T-helper 2 cell treated with Interferon-gamma antibody and Interleukin-4, amounts not matched to agents 100 ng/mL and 5 ng/mL, for 36 hours (primary cell): ENCODE measurements at regions not wholly inside any gene's neighbourhood (a gene's known extent, or its start where the extent isn't known, plus 50 kb on each side); places are given as distances from the start of the nearest gene placed in this dataset.

ENCODE experiments used
- intact Hi-C: fragments of 100-400 bp; cut with micrococcal nuclease; formaldehyde crosslinking; loops from one replicate; pipeline ENCODE4 v1.15.1; 2023

DNA sequence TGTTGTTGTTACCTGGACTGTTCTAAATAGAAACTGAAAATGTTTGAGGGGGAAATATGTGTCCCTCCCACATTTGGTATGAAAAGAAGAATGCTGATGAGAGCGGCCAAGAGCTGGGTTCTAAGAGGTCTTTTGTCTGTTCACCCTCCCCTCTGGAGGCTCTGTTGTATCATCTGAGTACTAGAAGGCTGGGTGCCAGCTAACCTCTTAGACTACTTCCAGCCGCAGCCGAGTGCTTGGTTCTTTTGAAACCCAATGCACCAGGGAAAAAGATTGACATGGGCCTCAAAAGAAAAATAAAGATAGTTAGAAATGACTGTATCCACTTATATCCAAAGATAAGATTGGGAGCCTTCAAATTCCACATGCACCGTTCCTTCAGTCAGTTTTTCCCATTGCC, 255.9 kb downstream of the TXNL1 start:
- intact Hi-C loops: no loop called here

DNA sequence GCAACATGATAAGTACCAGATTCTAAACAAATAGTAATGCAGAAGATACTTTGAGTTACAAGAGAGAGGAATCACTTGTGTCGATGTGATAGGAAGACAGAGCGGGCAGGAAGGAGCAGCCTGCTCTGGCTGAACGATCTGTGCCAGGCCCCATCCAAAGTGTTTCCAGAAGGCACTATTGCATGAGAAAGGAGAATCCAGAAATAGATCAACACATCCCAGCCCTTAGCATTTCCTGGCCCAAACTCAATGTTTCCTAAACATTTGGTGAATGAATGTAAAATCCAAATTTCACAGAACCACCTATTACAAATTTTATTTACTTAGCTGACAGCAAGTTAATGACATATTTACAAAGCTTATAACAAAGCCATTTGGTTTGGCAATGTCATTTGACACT, 257.2 kb downstream of the TXNL1 start:
- intact Hi-C loops: no loop called here

GRCh38 chr18:56380685-56381084, 257.7 kb downstream of the TXNL1 start:
- intact Hi-C loops: no loop called here

DNA sequence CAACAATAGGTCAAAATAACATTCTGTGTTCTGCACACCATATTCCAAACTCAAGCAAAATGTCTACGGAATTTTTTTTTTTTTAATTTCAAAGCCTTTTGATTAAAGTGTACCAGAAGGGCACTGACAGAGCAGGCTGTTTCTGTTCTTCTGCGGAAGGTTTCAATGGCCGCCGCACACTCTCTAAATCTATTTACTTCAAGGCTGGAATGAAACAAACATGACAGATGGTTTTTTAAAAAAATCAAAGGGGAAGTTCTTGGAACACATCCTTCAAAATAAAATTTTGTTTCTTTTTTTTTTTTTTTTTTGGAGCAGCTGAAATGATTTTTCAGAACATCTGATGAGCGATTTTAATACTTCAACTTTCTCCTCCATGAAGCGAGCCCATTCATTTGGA, 259.1 kb downstream of the TXNL1 start:
- intact Hi-C loops: no loop called here

DNA sequence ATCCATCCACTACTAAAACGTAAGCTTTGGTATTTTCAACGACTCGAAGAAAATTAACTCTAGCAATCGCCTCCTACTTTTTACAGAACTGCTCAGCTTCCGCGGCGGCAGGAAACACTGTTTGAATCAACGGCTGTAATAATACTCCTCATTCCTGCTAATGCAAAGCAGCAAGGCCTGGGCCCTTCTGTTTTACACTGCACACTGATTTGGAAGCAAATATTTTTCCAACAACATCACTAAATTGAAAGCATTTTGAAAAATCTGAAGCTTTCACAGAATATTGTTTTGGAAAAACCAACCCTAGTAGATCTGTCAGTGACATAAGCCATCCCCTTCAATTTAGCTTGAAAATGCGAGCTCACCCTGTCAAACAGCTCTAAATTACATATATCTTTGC, 261.2 kb downstream of the TXNL1 start:
- intact Hi-C loops: no loop called here

GRCh38 chr18:56374007-56374655, 264.3 kb downstream of the TXNL1 start:
- intact Hi-C loops: no loop called here

GRCh38 chr18:56373601-56374000, 264.8 kb downstream of the TXNL1 start:
- intact Hi-C loops: no loop called here

DNA sequence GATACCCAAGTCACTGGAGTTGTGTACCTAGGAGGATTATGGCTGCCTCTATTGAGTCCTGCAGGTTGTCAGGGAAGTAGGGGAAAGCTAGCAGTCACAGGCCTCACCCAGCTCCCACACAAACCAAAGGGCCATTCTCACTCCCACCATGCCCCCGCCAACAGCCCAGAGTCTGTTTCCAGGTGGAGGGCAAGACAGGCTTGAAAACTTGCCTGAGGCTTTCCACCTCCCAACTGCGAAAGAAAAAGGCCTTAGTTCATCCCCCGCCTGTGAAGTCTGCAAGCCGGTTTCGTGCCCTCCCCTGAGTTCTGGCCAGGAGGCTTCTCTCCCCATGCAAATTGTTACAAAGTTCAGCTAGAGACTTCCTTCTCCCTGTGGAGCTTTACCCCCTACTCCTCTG, 270.3 kb downstream of the TXNL1 start:
- intact Hi-C loops: no loop called here

DNA sequence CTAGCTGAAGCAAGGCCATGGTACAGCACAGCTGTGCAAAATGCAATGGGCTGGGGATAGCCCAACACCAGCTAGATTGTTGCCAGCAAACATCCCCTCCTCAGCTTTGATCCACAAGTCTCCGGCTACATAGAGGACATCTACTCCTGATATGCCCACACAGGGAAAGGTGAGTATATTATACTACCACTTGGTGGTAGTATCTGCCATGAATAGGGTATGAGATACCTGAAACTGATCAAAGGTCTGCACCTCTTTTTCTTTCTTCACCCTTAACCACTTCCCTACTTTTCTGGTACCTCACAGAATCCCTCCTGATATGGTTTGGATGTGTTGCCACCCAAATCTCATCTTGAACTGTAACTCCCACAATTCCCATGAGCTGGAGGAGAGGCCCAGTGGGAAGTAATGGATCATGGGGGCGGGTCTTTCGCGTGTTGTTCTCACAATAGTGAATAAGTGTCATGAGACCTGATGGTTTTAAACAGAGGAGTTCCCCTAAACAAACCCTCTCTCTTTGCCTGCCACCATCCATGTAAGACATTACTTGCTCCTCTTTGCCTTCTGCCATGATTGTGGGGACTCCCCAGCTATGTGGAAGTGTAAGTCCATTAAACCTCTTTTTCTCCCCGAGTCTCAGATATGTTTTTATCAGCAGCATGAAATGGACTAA, 279.6 kb downstream of the TXNL1 start:
- intact Hi-C loops: no loop called here

DNA sequence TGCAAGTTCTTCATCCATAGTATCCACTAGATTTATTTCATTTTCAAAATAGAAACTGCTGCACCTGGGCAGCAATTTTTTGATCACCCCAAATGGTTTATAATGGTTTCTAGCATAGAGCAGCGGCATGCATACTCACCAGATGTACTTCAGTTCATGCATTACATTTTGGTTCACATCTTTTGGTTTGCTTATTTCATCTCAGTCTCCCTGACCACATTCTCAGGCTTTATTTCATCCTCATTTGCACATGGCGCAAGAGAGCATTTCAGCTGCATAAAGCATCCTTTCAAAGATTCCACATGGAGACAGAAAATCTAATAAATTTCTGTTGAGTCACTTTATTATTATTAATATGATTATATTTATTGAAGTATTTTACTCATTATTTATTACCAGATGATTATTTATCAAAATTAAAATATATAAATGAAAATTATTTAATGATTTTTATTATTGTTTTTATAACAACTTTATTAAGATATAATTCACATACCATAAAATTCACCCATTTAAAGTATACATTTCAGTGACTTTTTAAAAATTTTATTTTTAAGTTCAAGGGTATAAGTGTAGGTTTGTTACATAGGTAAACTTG, 284.6 kb downstream of the TXNL1 start:
- intact Hi-C loops: no loop called here

DNA sequence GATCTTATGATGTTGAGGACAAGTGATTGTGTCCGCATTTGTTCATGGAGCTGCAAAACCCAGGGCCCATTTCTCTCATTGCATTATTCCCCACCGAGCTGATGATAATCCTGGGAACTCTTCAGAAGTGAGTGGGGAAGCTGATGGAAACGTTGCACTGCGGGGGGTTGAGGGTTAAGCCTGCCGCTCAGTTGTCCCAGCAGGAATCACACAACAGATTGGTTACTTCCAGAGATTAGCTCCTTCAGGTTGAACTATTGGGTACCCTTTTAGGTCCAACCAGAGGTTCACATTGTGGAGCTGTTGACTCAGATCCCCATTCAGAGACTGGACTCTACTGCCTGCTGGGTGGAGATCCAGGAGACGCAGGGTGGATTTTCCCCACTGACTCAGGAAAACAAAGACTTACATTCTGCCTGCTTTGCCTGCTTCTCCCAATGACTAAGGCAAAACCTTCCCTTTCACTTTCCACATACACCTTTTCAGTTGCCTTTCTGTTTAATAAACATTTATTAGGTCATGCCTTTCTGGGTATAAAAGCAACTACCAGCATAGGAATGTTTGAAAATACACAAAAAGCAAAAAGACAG, 286.4 kb downstream of the TXNL1 start:
- intact Hi-C loops: no loop called here

GRCh38 chr18:56337507-56337906, 300.9 kb downstream of the TXNL1 start:
- intact Hi-C loops: no loop called here

DNA sequence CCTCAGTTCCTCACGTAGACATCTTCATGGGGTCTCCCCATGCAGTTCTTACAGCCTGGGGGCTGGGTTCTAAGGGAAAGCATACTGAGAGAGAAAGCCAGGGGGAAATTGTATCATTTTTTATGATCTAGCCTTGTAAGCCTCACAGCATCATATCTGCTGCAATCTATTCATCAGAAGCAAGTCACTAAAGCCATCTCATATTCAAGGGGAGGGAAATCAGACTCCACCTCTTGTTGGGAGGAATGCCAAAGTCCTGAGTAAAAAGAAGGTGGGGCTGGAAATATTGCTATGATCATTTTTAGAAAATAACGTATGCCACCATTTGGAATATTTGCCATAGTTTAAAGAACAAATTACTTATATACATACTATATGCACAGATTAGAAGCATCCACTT, 304.6 kb downstream of the TXNL1 start:
- intact Hi-C loops: no loop called here

- intact Hi-C loops: no loop called here
Measured at GRCh38 chr18:56333146-56333545, 305.2 kb downstream of the TXNL1 start.

- intact Hi-C loops: no loop called here
Measured at GRCh38 chr18:56332371-56332770, 306.0 kb downstream of the TXNL1 start.

- intact Hi-C loops: no loop called here
Measured at GRCh38 chr18:56330366-56331110, 307.9 kb downstream of the TXNL1 start.

- intact Hi-C loops: no loop called here
Measured at GRCh38 chr18:56329536-56329935, 308.9 kb downstream of the TXNL1 start.

DNA sequence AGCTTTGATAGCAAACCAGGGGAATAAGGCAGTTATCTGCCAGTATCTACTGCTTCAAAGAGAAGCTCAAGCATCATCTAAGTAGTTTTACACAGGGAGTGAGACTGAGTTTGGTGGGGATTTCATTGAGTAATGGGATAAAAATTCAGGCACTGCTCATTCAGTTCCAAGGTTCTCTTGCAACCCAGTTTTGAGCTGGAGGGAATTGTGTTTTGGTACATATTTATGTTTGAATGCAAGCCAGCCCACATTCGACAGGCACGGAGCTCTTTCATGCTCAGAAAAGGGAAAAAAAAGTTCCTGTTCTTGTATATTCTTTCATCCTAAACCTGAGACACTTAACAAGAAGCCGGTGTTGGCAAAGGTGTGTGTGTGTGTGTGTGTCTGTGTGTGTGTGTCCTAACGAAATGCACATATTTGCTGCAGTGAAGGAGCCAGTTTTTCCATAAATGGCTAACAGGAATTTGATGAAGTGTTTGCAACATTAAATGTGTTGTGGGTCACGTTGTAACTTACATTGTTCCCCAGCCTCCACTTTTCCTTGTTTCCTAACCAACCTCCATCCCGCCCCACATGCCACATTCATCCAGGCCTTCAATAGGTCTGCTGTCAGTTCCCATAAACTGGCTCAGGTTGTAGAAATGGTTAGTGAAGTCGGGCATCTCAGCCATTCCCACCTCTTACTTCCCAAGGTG, 311.1 kb downstream of the TXNL1 start:
- intact Hi-C loops: no loop called here

- intact Hi-C loops: no loop called here
Measured at GRCh38 chr18:56326336-56327072, 311.9 kb downstream of the TXNL1 start.

DNA sequence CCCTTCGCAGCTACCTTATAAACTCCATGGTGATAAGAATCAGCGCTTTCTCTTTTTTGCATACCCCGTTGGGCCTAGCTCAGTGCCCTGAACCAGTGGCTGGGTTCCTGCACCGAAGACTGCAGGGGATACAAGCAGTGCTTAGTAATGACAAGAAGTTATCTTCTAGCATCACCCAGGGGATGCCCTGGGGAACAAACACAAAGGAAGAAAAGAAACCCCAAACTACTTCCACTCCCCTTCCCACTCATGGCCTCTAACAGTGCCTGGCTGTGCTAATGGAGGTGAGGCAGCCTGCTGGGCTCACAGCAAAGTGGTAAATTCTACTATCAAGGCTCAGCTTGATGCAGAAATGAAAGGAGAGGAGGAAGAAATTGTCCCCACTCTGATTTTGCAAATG, 314.7 kb downstream of the TXNL1 start:
- intact Hi-C loops: no loop called here

GRCh38 chr18:56322406-56322805, 316.0 kb downstream of the TXNL1 start:
- intact Hi-C loops: no loop called here
